ENCODE measurements at regions not wholly inside any gene's neighbourhood (a gene's known extent, or its start where the extent isn't known, plus 50 kb on each side); places are given as distances from the start of the nearest gene placed in this dataset.

GRCh38 chr4:12875640-12876243 is 608.4 kb downstream of the RAB28 start (continued):
- TF ChIP-seq ZNF532 (CRISPR knock-in tag; IDR thresholded peaks at IDR 0.05; ENCODE audit: borderline replicate concordance) (no peak), NFE2L1 (CRISPR knock-in tag; IDR thresholded peaks at IDR 0.05) (no peak)

GRCh38 chr4:12873351-12873750 is 610.8 kb downstream of the RAB28 start:
- H3K4me3 Mint-ChIP-seq, result no peak overlapping the region
- ChIA-PET POLR2A (no interaction called here), CTCF (no interaction called here)
- no peak for DNase-seq (ENCODE audit: low spot score)
- H3K27ac Mint-ChIP-seq, result no peak overlapping the region
- peaks cover 7% of the 10 kb centered on the region for H3K36me3 Mint-ChIP-seq
- no peak for ATAC-seq
- peaks cover 21% of the 10 kb centered on the region for H3K9me3 Mint-ChIP-seq
- H3K4me1 Mint-ChIP-seq, result peaks cover 4% of the 10 kb centered on the region
- TF ChIP-seq ATF1 (CRISPR knock-in tag; IDR thresholded peaks at IDR 0.05) (no peak), FOXK1 (CRISPR knock-in tag; IDR thresholded peaks at IDR 0.05) (no peak), USF2 (CRISPR knock-in tag; IDR thresholded peaks at IDR 0.05) (no peak), GABPB1 (CRISPR knock-in tag; IDR thresholded peaks at IDR 0.05) (no peak), CREM (CRISPR knock-in tag; IDR thresholded peaks at IDR 0.05) (no peak), ZNF532 (CRISPR knock-in tag; IDR thresholded peaks at IDR 0.05; ENCODE audit: borderline replicate concordance) (no peak), ZNF232 (CRISPR knock-in tag; IDR thresholded peaks at IDR 0.05) (no peak), NR1H2 (CRISPR knock-in tag; IDR thresholded peaks at IDR 0.05) (no peak), ERG (CRISPR knock-in tag; IDR thresholded peaks at IDR 0.05) (no peak), ZBTB21 (CRISPR knock-in tag; IDR thresholded peaks at IDR 0.05; ENCODE audit: borderline replicate concordance) (no peak), ESRRA (CRISPR knock-in tag; IDR thresholded peaks at IDR 0.05; ENCODE audit: borderline replicate concordance) (no peak), RELA (CRISPR knock-in tag; IDR thresholded peaks at IDR 0.05; ENCODE audit: borderline replicate concordance) (no peak), CTCF (IDR thresholded peaks at IDR 0.05) (no peak), ATF2 (CRISPR knock-in tag; IDR thresholded peaks at IDR 0.05; ENCODE audit: borderline replicate concordance, low read depth) (no peak), SMAD4 (CRISPR knock-in tag; IDR thresholded peaks at IDR 0.05) (no peak), RORB (CRISPR knock-in tag; IDR thresholded peaks at IDR 0.05) (no peak), PREB (CRISPR knock-in tag; IDR thresholded peaks at IDR 0.05; ENCODE audit: borderline replicate concordance) (no peak), HMGXB4 (CRISPR knock-in tag; IDR thresholded peaks at IDR 0.05) (no peak)
- H3K27me3 Mint-ChIP-seq (ENCODE audit: low read depth), result no peaks in the 10 kb centered on the region
